GM12873 (cell line): ENCODE measurements at regions not wholly inside any gene's neighbourhood (a gene's known extent, or its start where the extent isn't known, plus 50 kb on each side); places are given as distances from the start of the nearest gene placed in this dataset.

Experiments used
- CTCF ChIP-seq: IDR thresholded peaks from 2 replicates; pipeline ENCODE4 v1.5.1; 2012; ENCODE audit warnings: low read depth, mild to moderate bottlenecking, moderate library complexity, low read length, control low read depth; ENCODE audit not compliant: insufficient read depth; ENCODE audit errors: missing control alignments

- no peak for TF ChIP-seq CTCF
Observed at GRCh38 chr6:84467296-84467695, 239.9 kb upstream of the CEP162 start.

GRCh38 chr6:84466511-84466910 is 239.1 kb upstream of the CEP162 start:
- TF ChIP-seq CTCF = no peak

- TF ChIP-seq CTCF = no peak
Observed at GRCh38 chr6:84464471-84464870, 237.0 kb upstream of the CEP162 start.

GRCh38 chr6:84462698-84463097 is 235.3 kb upstream of the CEP162 start:
- no peak for TF ChIP-seq CTCF

GRCh38 chr6:84461461-84461860 is 234.0 kb upstream of the CEP162 start:
- TF ChIP-seq CTCF = no peak

- no peak for TF ChIP-seq CTCF
Observed at GRCh38 chr6:84460491-84460890, 233.0 kb upstream of the CEP162 start.

- TF ChIP-seq CTCF = no peak
Observed at GRCh38 chr6:84459401-84459800, 232.0 kb upstream of the CEP162 start.
